ENCODE measurements at regions not wholly inside any gene's neighbourhood (a gene's known extent, or its start where the extent isn't known, plus 50 kb on each side); places are given as distances from the start of the nearest gene placed in this dataset.

DNA sequence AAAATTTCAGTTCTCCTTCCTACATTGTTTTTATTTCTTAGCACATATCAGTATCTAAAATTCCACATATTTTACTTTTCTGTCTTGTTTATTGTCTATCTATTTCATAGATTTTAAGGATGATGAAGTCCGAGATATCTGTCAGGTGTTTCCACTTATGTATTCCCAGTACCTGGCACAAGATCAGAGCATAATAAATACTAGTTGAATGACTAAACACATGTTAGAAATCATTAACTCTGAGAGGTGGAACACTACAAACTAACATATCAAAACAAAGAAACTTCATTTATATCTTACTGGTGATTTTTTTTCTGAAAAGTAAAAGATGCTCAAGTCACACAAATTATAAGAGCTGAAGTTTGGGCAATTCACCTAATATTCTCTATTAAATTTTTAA lies 1208.3 kb downstream of the PCDH9 start:
- no peaks in the 10 kb centered on the region for H3K27me3 ChIP-seq (replicated peaks; ENCODE audit: insufficient read depth, low read length)
- H3K9ac ChIP-seq (ENCODE audit: low read length): no peak overlapping the region
- H2AFZ ChIP-seq (ENCODE audit: low read length): no peak overlapping the region
- no peaks in the 10 kb centered on the region for H3K9me2 ChIP-seq (replicated peaks; ENCODE audit: insufficient read depth, low read length)
- no peaks in the 10 kb centered on the region for H3F3A ChIP-seq (ENCODE audit: insufficient read depth, low read length)
- H3K9me3 ChIP-seq (replicated peaks; ENCODE audit: insufficient read depth, low read length): no peaks in the 10 kb centered on the region
- no peaks in the 10 kb centered on the region for H3K4me1 ChIP-seq (ENCODE audit: low read length)
- no peaks in the 10 kb centered on the region for H4K20me1 ChIP-seq (ENCODE audit: insufficient read depth, low read length)
- no peaks in the 10 kb centered on the region for H3K36me3 ChIP-seq (replicated peaks; ENCODE audit: insufficient read depth, low read length)
- TF ChIP-seq EZH2 (optimal IDR thresholded peaks at IDR 0.05; ENCODE audit: low read depth, low read length): no peak
- TF ChIP-seq, protein P1, sequence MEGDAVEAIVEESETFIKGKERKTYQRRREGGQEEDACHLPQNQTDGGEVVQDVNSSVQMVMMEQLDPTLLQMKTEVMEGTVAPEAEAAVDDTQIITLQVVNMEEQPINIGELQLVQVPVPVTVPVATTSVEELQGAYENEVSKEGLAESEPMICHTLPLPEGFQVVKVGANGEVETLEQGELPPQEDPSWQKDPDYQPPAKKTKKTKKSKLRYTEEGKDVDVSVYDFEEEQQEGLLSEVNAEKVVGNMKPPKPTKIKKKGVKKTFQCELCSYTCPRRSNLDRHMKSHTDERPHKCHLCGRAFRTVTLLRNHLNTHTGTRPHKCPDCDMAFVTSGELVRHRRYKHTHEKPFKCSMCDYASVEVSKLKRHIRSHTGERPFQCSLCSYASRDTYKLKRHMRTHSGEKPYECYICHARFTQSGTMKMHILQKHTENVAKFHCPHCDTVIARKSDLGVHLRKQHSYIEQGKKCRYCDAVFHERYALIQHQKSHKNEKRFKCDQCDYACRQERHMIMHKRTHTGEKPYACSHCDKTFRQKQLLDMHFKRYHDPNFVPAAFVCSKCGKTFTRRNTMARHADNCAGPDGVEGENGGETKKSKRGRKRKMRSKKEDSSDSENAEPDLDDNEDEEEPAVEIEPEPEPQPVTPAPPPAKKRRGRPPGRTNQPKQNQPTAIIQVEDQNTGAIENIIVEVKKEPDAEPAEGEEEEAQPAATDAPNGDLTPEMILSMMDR (IDR thresholded peaks at IDR 0.05; ENCODE audit: low read length): no peak
- TF ChIP-seq EZH2phosphoT487 (IDR thresholded peaks at IDR 0.05; ENCODE audit: low read length): no peak
- no peak overlapping the region for H3K27ac ChIP-seq (ENCODE audit: low read length)
- H3K4me2 ChIP-seq (ENCODE audit: low read depth, low read length): no peak overlapping the region
- DNase-seq: no peak
- no peak overlapping the region for H3K4me3 ChIP-seq (ENCODE audit: low read length)
- no peaks in the 10 kb centered on the region for H3K79me2 ChIP-seq (ENCODE audit: low read length)

DNA sequence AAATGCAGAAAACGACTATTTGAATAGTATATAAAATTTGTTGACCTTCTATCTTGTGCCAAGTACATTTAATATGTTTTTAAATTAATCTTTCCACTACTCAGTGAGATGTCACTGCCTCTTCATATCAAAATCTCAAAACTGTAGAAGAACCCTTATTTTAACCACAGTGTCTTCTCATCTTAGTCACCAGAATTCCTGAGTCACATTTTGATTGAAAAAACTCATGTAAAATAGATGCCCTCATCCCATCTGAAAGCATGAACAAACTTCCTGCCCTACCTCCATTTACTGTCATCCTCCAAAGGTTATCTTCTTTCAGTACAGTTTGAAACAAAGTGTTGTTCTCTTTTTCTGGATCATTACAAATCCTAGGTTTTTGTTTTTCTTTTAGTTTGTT lies 1215.4 kb downstream of the PCDH9 start:
- Histone ChIP-seq H3K4me3 (ENCODE audit: low read length) (no peak overlapping the region), H3F3A (ENCODE audit: insufficient read depth, low read length) (no peaks in the 10 kb centered on the region), H3K27me3 (replicated peaks; ENCODE audit: insufficient read depth, low read length) (no peaks in the 10 kb centered on the region), H3K36me3 (replicated peaks; ENCODE audit: insufficient read depth, low read length) (no peaks in the 10 kb centered on the region), H3K9me2 (replicated peaks; ENCODE audit: insufficient read depth, low read length) (no peaks in the 10 kb centered on the region), H3K4me1 (ENCODE audit: low read length) (no peaks in the 10 kb centered on the region), H3K9me3 (replicated peaks; ENCODE audit: insufficient read depth, low read length) (no peaks in the 10 kb centered on the region), H3K9ac (ENCODE audit: low read length) (no peak overlapping the region), H3K79me2 (ENCODE audit: low read length) (no peaks in the 10 kb centered on the region), H2AFZ (ENCODE audit: low read length) (no peak overlapping the region), H3K27ac (ENCODE audit: low read length) (no peak overlapping the region), H4K20me1 (ENCODE audit: insufficient read depth, low read length) (no peaks in the 10 kb centered on the region), H3K4me2 (ENCODE audit: low read depth, low read length) (no peak overlapping the region)
- no peak for DNase-seq
- TF ChIP-seq, protein P1 (IDR thresholded peaks at IDR 0.05; ENCODE audit: low read length): no peak
- TF ChIP-seq EZH2 (optimal IDR thresholded peaks at IDR 0.05; ENCODE audit: low read depth, low read length): no peak
- no peak for TF ChIP-seq EZH2phosphoT487 (IDR thresholded peaks at IDR 0.05; ENCODE audit: low read length)

DNA sequence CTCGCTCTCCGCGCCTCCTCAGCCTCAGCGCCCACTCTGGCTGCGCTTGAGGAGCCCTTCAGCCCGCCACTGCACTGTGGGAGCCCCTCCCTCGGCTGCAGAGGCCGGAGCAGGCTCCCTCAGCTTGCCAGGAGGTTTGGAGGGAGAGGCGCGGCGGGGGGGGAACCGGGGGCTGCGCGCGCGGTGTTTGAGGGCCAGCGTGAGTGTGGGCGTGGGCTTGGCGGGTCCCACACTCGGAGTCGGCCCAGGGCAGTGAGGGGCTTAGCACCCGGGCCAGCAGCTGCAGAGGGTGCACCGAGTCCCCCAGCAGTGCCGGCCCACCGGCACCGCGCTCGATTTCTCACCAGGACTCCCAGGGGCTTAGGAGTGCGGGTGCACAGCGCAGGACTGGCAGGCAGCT lies 1220.9 kb downstream of the PCDH9 start:
- Histone ChIP-seq H3K4me3 (ENCODE audit: low read length) (no peak overlapping the region), H3K4me2 (ENCODE audit: low read depth, low read length) (no peak overlapping the region), H3K9ac (ENCODE audit: low read length) (no peak overlapping the region), H3K27ac (ENCODE audit: low read length) (no peak overlapping the region), H3K9me3 (replicated peaks; ENCODE audit: insufficient read depth, low read length) (no peaks in the 10 kb centered on the region), H3K79me2 (ENCODE audit: low read length) (no peaks in the 10 kb centered on the region), H3K36me3 (replicated peaks; ENCODE audit: insufficient read depth, low read length) (no peaks in the 10 kb centered on the region), H3F3A (ENCODE audit: insufficient read depth, low read length) (no peaks in the 10 kb centered on the region), H3K9me2 (replicated peaks; ENCODE audit: insufficient read depth, low read length) (no peaks in the 10 kb centered on the region), H3K27me3 (replicated peaks; ENCODE audit: insufficient read depth, low read length) (no peaks in the 10 kb centered on the region), H2AFZ (ENCODE audit: low read length) (no peak overlapping the region), H4K20me1 (ENCODE audit: insufficient read depth, low read length) (no peaks in the 10 kb centered on the region), H3K4me1 (ENCODE audit: low read length) (no peaks in the 10 kb centered on the region)
- no peak for DNase-seq
- TF ChIP-seq EZH2 (optimal IDR thresholded peaks at IDR 0.05; ENCODE audit: low read depth, low read length): no peak
- TF ChIP-seq, protein P1 (IDR thresholded peaks at IDR 0.05; ENCODE audit: low read length): no peak
- no peak for TF ChIP-seq EZH2phosphoT487 (IDR thresholded peaks at IDR 0.05; ENCODE audit: low read length)

Data from MM.1S (cell line).